Activated naive CD8-positive, alpha-beta T cell treated with anti-CD3 and anti-CD28 coated beads for 36 hours (primary cell): ENCODE measurements at regions not wholly inside any gene's neighbourhood (a gene's known extent, or its start where the extent isn't known, plus 50 kb on each side); places are given as distances from the start of the nearest gene placed in this dataset.
"Not testable (repeated sequence)": the region's sequence is repeated elsewhere in the genome, so short reads cannot be mapped to it uniquely, and the experiment has no call there.

Experiments used
- DNase-seq: peaks from one replicate; pipeline ENCODE4 v3.0.0; 2021
- H3K27ac Mint-ChIP-seq: one replicate; pipeline ENCODE4 v1.8.0; 2022; ENCODE audit warnings: mild to moderate bottlenecking, moderate library complexity, mixed read lengths
- H3K27me3 Mint-ChIP-seq: one replicate; pipeline ENCODE4 v1.8.0; 2022; ENCODE audit warnings: mild to moderate bottlenecking, mixed read lengths
- H3K36me3 Mint-ChIP-seq: one replicate; pipeline ENCODE4 v1.8.0; 2021; ENCODE audit warnings: mild to moderate bottlenecking, mixed read lengths
- H3K4me1 Mint-ChIP-seq: one replicate; pipeline ENCODE4 v1.8.0; 2021; ENCODE audit warnings: mixed read lengths
- H3K4me3 Mint-ChIP-seq: one replicate; pipeline ENCODE4 v1.8.0; 2022; ENCODE audit warnings: mild to moderate bottlenecking, moderate library complexity, mixed read lengths
- H3K9me3 Mint-ChIP-seq: one replicate; pipeline ENCODE4 v1.8.0; 2022; ENCODE audit warnings: mixed read lengths

DNA sequence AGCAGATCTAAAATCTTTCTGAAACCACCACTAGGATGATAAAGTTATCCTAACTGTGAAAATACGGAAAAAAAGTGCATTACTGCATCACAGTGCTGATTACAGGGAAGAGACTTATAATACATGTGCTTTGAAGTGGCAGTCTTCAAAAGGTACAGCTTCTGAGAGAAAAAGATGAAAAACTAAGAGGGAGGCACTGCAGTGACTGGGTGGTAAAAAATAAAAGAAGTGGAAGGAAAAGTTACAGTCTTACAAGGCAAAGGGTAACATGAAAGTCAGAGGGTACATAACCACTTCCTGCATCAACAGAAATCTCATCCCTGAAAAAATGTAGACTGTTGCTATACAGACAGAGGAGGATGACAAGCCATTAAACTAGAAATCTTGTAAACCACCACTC is 465.3 kb downstream of the ACTR3B start:
- H3K36me3 Mint-ChIP-seq: no peaks in the 10 kb centered on the region
- peaks cover 27% of the 10 kb centered on the region for H3K9me3 Mint-ChIP-seq
- no peak overlapping the region for H3K4me3 Mint-ChIP-seq
- no peaks in the 10 kb centered on the region for H3K27me3 Mint-ChIP-seq
- no peak overlapping the region for H3K27ac Mint-ChIP-seq
- H3K4me1 Mint-ChIP-seq: no peaks in the 10 kb centered on the region
- DNase-seq: no peak

DNA sequence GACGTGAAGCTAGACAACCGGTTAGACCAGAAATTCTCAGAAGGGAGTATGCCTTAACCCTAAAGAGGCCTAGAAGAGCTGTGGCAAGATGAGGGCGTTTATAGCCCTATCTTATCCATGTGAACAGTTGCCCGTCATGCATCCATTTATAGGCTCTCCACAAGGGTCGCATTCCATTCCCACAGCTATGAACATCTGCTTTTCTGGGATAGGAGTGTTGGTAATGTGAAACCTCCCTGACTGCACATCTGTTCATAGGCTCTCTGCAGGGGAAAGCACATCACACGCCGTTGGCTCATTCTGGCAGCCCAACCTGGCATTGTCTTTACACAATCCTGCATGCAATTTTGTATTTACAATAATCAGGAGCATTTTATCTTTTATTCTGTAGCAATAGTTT is 485.6 kb downstream of the ACTR3B start:
- H3K4me3 Mint-ChIP-seq, H3K9me3 Mint-ChIP-seq, H3K27ac Mint-ChIP-seq, H3K4me1 Mint-ChIP-seq, H3K36me3 Mint-ChIP-seq, DNase-seq, H3K27me3 Mint-ChIP-seq: not testable (repeated sequence)

DNA sequence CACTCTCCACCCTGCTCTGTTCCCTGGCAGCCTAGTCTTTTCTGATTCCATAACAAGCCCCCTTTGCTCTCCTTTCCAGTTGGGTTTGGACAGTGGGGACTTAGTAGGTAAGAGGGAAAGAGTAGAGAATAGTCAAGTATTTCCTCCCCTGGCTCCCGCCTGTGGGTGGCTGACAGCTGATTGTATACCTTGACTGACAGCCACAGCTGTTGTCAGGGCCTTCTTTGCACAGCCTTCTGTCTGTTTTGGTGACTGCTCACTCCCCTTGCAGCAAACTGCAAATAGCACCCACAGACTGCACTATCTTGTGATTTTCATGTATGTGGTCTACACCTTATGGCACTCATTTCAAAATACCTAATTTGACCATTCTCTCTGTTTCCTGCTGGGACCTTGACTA is 486.3 kb downstream of the ACTR3B start:
- Mint-ChIP-seq H3K27ac (no peak overlapping the region), H3K9me3 (peaks cover 4% of the 10 kb centered on the region), H3K36me3 (no peaks in the 10 kb centered on the region), H3K4me1 (no peaks in the 10 kb centered on the region), H3K4me3 (no peak overlapping the region), H3K27me3 (no peaks in the 10 kb centered on the region)
- no peak for DNase-seq

DNA sequence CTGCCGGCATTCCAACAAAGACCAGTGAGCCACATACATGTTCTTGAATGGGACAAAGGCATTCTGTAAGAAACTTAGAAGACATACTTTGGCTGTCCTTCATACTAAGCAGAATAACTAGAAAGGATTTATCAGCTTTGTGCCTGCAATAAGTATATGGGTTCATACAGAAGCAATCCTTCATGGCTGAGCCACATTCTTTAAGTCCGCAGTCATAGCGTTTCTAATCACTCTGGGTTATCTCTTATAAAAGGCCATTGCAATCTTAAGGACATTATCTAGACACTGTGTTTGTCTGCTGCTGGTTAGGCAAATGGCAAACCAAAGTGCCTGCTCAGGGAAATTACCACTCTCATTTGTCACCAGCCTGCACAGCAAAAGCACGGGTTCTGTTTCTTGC is 488.4 kb downstream of the ACTR3B start:
- Mint-ChIP-seq H3K27ac (no peak overlapping the region), H3K9me3 (no peaks in the 10 kb centered on the region), H3K36me3 (no peaks in the 10 kb centered on the region), H3K4me3 (no peak overlapping the region), H3K4me1 (no peaks in the 10 kb centered on the region), H3K27me3 (no peaks in the 10 kb centered on the region)
- no peak for DNase-seq

DNA sequence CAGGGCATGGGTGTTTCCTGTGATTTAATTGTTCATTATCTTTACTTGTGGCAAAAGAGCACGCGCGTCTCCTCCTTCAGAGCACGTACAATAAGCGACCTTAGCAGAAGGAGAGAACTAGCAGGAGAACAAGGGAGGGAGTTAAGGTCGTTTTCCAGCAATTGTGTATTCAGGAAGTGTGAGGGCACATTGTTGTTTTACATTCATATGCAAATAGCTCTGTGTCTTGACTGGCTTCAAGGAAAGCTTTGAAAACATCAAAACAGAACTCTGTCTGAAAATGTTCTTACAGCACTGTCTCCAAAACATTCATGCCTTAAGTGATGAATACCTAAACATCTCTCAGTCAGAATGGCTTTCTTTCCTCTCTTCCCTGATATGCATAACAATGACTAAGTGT is 499.1 kb downstream of the ACTR3B start:
- H3K27ac Mint-ChIP-seq: no peak overlapping the region

DNA sequence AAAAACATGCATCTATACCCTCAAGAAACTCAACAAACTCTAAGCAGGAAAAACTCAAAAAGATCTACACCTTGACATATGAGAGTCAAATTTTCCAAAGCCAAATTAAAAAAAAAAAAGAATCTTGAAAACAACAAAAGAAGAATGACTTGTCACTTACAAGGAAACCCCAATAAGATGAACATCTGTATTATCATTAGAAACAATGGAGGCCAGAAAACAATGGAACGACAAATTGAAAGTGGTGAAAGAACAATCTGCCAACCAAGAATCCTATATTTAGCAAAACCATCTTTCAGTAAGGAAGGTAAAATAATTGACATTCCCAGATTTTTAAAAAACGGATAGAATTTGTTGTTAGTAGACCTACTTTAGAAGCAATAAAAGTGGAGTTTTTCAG is 516.8 kb downstream of the ACTR3B start:
- no peaks in the 10 kb centered on the region for H3K27me3 Mint-ChIP-seq

More for the DNA sequence above, 499.1 kb downstream of the ACTR3B start:
- H3K36me3 Mint-ChIP-seq: no peaks in the 10 kb centered on the region
- H3K4me3 Mint-ChIP-seq: no peak overlapping the region
- no peak for DNase-seq
- no peaks in the 10 kb centered on the region for H3K4me1 Mint-ChIP-seq
- H3K27me3 Mint-ChIP-seq: no peaks in the 10 kb centered on the region
- no peaks in the 10 kb centered on the region for H3K9me3 Mint-ChIP-seq

DNA sequence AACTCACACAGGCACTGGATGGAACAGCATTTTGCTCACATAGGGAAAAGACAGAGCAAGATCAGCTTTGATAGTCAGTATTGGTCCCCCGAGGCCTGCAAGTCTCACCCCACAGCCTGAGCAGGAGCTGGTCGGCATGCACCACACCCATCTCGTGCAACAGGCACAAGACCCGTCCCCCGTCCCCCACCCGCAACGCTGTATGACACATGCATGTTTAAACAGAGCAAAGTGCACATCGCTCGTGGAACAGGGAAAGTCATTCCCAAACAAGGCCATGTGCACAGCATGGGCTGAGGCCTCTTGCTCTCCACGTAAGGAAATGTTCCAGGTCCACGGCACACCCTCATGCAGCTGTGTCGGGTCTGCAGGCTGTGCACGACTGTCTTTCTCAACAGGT is 527.2 kb downstream of the ACTR3B start:
- Mint-ChIP-seq H3K27me3 (peaks cover 5% of the 10 kb centered on the region), H3K36me3 (no peaks in the 10 kb centered on the region), H3K27ac (no peak overlapping the region), H3K4me3 (no peak overlapping the region), H3K4me1 (no peaks in the 10 kb centered on the region), H3K9me3 (peaks cover 2% of the 10 kb centered on the region)
- no peak for DNase-seq

More for the DNA sequence above, 516.8 kb downstream of the ACTR3B start:
- Mint-ChIP-seq H3K9me3 (peaks cover 17% of the 10 kb centered on the region), H3K27ac (no peak overlapping the region), H3K36me3 (no peaks in the 10 kb centered on the region), H3K4me3 (no peak overlapping the region), H3K4me1 (no peaks in the 10 kb centered on the region)
- no peak for DNase-seq

DNA sequence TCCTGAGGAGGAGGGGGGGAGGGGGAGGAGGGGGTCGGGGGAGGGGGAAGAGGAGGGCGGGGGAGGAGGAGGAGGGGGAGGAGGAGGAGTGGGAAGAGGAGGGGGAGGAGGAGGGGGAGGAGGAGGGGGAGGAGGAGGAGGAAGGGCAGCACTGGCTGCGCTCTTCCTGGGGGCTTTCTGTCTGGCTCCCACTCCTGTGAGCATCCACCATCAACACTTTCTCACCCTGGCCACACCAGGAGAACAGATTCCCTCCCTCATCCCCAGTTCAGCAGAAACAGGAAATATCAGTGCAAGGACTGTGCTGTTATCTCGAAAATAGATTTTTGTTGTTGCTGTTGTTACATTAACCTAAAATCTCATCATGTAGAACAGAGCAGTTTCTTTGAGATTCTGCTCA is 530.5 kb downstream of the ACTR3B start:
- no peak for DNase-seq
- Mint-ChIP-seq H3K4me3 (no peak overlapping the region), H3K4me1 (no peaks in the 10 kb centered on the region), H3K27me3 (peaks cover 5% of the 10 kb centered on the region), H3K9me3 (no peaks in the 10 kb centered on the region), H3K27ac (no peak overlapping the region), H3K36me3 (no peaks in the 10 kb centered on the region)

DNA sequence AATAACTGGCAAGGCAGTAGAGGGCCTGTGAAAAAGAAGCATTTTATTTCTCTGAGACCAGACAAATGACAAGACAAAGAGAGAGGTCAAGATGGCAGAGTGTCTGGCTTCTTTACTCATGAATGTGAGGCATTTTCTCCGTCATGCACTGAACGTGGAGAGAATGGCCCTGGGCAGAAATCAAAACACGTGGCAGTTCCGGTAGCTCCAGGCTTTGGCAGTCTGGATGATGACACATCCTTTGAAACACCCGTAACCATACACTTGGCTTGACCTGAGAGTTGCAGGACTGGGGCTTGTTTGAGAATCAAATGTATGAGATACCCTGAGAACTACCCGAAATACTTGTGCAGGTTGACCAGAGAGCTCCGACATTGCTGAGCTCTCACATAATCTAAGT is 537.6 kb downstream of the ACTR3B start:
- Mint-ChIP-seq H3K27me3 (no peaks in the 10 kb centered on the region), H3K4me1 (no peaks in the 10 kb centered on the region), H3K36me3 (no peaks in the 10 kb centered on the region), H3K27ac (no peak overlapping the region), H3K4me3 (no peak overlapping the region), H3K9me3 (no peaks in the 10 kb centered on the region)
- no peak for DNase-seq

DNA sequence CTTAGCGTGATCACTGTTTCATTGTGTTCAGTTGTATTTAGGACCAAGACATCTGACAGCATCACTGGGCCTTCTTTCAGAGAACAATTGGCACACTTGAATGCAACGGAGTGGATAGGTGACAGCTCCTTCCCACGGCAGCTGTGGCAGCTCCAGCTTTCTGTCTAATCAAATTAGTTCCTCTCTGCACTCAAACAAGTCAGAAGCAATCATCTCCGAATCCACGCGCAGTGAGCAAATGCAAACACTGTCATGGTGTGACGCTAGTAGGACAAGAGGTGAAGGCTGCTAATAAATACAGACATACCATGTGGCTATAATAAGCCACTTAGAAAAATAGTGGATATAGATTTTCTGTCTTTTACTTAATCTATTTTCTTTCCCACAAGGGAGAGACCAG is 542.4 kb downstream of the ACTR3B start:
- no peaks in the 10 kb centered on the region for H3K4me1 Mint-ChIP-seq

DNA sequence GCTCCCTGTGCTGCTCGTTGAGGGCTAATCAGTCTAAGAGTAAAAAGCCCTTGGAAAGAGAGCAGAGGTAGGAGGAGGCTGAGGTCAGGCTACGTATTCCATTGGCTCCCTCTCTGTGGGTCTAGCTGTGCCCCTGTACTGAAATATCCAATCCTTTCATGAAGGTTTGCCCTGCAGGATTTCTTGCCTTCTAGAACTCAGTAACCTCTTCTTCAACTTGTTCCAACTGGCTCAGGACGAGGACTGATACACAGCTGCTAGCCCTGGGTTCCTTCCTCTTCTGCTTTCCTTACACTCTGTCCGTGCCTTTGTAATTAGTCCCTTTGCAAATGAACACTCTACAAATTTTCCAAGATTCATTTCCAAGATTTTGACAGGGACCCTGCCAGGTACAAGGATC is 560.5 kb downstream of the ACTR3B start:
- Mint-ChIP-seq H3K36me3 (no peaks in the 10 kb centered on the region), H3K9me3 (peaks cover 5% of the 10 kb centered on the region)

More for the DNA sequence above, 542.4 kb downstream of the ACTR3B start:
- DNase-seq: no peak
- H3K36me3 Mint-ChIP-seq: no peaks in the 10 kb centered on the region
- H3K27ac Mint-ChIP-seq: no peak overlapping the region
- no peak overlapping the region for H3K4me3 Mint-ChIP-seq
- H3K9me3 Mint-ChIP-seq: peaks cover 13% of the 10 kb centered on the region
- no peaks in the 10 kb centered on the region for H3K27me3 Mint-ChIP-seq

DNA sequence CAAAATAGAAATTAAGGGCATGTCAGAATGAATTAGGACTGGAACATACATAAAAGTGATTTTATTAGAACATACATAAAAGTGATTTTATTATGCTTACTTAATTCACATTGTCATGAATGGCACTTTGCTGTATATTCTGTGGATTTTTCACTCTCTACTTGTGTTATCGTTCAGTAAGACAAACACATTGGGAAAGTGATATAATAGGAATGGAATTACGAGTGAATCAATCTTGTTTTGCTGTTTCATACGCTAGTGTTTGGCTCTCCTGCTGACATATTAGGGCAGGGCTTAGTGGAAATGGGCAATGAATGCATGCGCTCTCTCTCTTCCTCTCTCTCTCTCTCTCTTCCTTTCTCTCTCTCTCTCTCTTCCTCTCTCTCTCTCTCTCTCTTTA is 561.1 kb downstream of the ACTR3B start:
- DNase-seq: no peak
- H3K36me3 Mint-ChIP-seq: no peaks in the 10 kb centered on the region
- H3K9me3 Mint-ChIP-seq: peaks cover 5% of the 10 kb centered on the region
- no peaks in the 10 kb centered on the region for H3K4me1 Mint-ChIP-seq
- no peak overlapping the region for H3K4me3 Mint-ChIP-seq
- no peaks in the 10 kb centered on the region for H3K27me3 Mint-ChIP-seq
- H3K27ac Mint-ChIP-seq: no peak overlapping the region

More for the DNA sequence above, 560.5 kb downstream of the ACTR3B start:
- Mint-ChIP-seq H3K4me1 (no peaks in the 10 kb centered on the region), H3K27me3 (no peaks in the 10 kb centered on the region), H3K27ac (no peak overlapping the region), H3K4me3 (no peak overlapping the region)
- DNase-seq: no peak

DNA sequence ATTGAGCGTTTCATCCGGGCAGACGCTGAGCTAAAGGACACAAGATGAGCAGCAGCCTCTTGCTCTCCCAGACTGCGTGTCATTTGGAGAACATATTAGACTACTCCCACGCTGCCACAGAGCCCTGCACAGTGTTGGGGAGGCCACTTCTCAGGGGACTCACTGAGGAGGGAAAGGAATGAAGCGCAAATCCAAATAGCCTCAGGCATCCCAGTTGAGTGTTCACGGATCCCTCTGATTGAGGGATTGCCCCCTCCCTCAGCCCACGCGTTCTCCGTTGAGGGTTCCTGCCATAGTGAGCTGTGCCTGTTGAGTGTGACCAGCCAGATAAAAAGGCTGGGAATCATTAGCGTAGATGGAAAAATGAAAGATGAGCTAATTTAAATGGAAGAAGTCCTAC is 563.4 kb downstream of the ACTR3B start:
- Mint-ChIP-seq H3K36me3 (no peaks in the 10 kb centered on the region), H3K4me1 (no peaks in the 10 kb centered on the region), H3K4me3 (no peak overlapping the region), H3K27me3 (no peaks in the 10 kb centered on the region), H3K9me3 (peaks cover 6% of the 10 kb centered on the region), H3K27ac (no peak overlapping the region)
- DNase-seq: no peak

DNA sequence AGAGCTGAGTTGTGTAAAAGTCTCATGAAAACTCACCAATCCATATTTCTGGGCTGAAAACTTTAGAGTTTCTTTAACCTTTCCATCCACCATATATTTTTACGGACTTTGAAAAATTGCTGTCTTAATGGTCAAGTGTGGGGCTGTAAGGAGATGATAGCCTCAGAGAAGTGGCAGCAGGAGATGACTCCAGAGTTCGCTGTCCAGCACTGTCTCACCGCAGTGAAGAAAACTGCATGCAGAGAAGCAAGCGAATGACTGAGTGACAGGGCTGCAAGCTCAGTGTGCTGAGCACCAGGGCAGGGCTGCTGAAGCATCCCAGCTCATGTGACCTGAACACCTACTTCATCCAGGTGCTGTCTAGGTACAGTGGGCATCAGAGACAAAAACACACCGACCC is 564.5 kb downstream of the ACTR3B start:
- Mint-ChIP-seq H3K27me3 (no peaks in the 10 kb centered on the region), H3K9me3 (peaks cover 3% of the 10 kb centered on the region)
- DNase-seq: no peak

DNA sequence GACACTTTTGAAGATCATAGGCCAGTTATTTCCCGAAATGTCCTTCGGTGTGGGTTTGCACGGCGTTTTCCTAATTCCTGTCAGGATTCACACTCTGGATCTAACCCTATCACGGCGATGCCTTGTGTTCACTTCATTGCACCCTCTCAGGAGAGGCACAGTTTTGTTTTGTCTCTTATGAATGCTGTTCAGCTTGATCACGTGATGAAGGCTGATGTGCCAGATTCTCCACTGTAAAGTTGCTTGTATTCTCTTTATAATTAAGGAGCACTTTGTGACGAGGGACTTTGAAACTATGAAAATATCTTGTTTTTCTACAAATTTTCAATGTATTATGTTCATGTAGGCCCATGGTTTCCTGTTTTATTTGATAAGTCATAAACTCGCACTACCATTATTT is 568.1 kb downstream of the ACTR3B start:
- H3K4me3 Mint-ChIP-seq: no peak overlapping the region
- H3K9me3 Mint-ChIP-seq: peaks cover 3% of the 10 kb centered on the region
- no peaks in the 10 kb centered on the region for H3K27me3 Mint-ChIP-seq
- H3K4me1 Mint-ChIP-seq: no peaks in the 10 kb centered on the region
- H3K27ac Mint-ChIP-seq: no peak overlapping the region
- no peaks in the 10 kb centered on the region for H3K36me3 Mint-ChIP-seq
- DNase-seq: no peak

More for the DNA sequence above, 564.5 kb downstream of the ACTR3B start:
- no peaks in the 10 kb centered on the region for H3K4me1 Mint-ChIP-seq
- H3K36me3 Mint-ChIP-seq: no peaks in the 10 kb centered on the region
- H3K27ac Mint-ChIP-seq: no peak overlapping the region
- no peak overlapping the region for H3K4me3 Mint-ChIP-seq

DNA sequence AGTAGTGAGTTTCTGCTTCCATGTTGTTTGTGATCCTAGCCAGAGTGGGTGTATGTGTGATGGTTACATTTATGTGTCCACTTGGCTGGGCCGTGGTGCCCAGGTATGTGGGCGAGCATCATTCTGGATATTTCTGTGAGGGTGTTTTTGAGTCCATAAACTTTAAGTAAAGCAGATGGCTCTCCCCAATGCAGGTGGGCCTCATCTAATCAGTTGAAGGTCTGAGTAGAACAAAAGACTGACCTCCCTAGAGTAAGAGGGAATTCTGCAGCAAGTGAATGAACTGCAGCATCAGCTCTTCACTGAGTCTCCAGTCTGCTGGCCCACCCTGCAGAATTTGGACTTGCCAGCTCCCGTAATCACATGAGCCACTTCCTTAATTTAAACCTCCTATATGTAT is 571.9 kb downstream of the ACTR3B start:
- Mint-ChIP-seq H3K4me3 (no peak overlapping the region), H3K36me3 (no peaks in the 10 kb centered on the region), H3K9me3 (peaks cover 2% of the 10 kb centered on the region), H3K27ac (no peak overlapping the region), H3K27me3 (no peaks in the 10 kb centered on the region), H3K4me1 (no peaks in the 10 kb centered on the region)
- no peak for DNase-seq

DNA sequence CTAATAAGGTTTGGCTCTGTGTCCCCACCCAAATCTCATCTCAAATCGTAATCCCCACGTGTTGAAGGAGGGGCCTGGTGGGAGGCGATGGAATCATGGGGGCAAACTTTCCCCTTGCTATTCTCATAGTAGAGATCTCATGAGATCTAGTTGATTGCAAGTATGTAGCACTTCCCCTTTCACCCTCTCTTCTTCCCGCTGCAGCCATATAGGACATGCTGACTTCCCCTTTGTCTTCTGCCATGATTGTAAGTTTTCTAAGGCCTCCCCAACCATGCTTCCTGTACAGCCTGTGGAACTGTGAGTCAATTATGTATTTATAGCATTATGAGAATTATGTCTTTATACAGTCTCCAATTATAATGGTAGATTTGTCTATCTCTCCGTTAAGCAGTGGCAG is 594.5 kb downstream of the ACTR3B start:
- peaks cover 4% of the 10 kb centered on the region for H3K27me3 Mint-ChIP-seq
- no peaks in the 10 kb centered on the region for H3K36me3 Mint-ChIP-seq
- H3K4me1 Mint-ChIP-seq: no peaks in the 10 kb centered on the region
- no peak overlapping the region for H3K27ac Mint-ChIP-seq
- H3K9me3 Mint-ChIP-seq: no peaks in the 10 kb centered on the region
- DNase-seq: no peak
- no peak overlapping the region for H3K4me3 Mint-ChIP-seq
